ENCODE measurements at regions not wholly inside any gene's neighbourhood (a gene's known extent, or its start where the extent isn't known, plus 50 kb on each side); places are given as distances from the start of the nearest gene placed in this dataset.

GRCh38 chr20:18977441-18977840, 163.9 kb downstream of the SCP2D1 start:
- Mint-ChIP-seq H3K27me3 (ENCODE audit: low read depth) (no peaks in the 10 kb centered on the region), H3K9me3 (peaks cover 8% of the 10 kb centered on the region), H3K27ac (no peak overlapping the region), H3K4me1 (peaks cover 5% of the 10 kb centered on the region), H3K4me3 (no peak overlapping the region), H3K36me3 (no peaks in the 10 kb centered on the region)
- no peak for DNase-seq (ENCODE audit: low spot score in 2 of 2, unreplicated experiment in 2 of 2)
- TF ChIP-seq CTCF (IDR thresholded peaks at IDR 0.05; ENCODE audit: unreplicated experiment): no peak

- H3K4me3 Mint-ChIP-seq: no peak overlapping the region
- peaks cover 8% of the 10 kb centered on the region for H3K9me3 Mint-ChIP-seq
- H3K27ac Mint-ChIP-seq: no peak overlapping the region
- H3K4me1 Mint-ChIP-seq: peaks cover 5% of the 10 kb centered on the region
- H3K36me3 Mint-ChIP-seq: no peaks in the 10 kb centered on the region
- DNase-seq (ENCODE audit: low spot score in 2 of 2, unreplicated experiment in 2 of 2): no peak
- H3K27me3 Mint-ChIP-seq (ENCODE audit: low read depth): no peaks in the 10 kb centered on the region
- TF ChIP-seq CTCF (IDR thresholded peaks at IDR 0.05; ENCODE audit: unreplicated experiment): no peak
These were observed 164.7 kb downstream of the SCP2D1 start for GRCh38 chr20:18978311-18978710.

- DNase-seq (ENCODE audit: low spot score in 2 of 2, unreplicated experiment in 2 of 2): no peak
- peaks cover 8% of the 10 kb centered on the region for H3K9me3 Mint-ChIP-seq
- peaks cover 5% of the 10 kb centered on the region for H3K4me1 Mint-ChIP-seq
- no peak for TF ChIP-seq CTCF (IDR thresholded peaks at IDR 0.05; ENCODE audit: unreplicated experiment)
- H3K4me3 Mint-ChIP-seq: no peak overlapping the region
- H3K27ac Mint-ChIP-seq: no peak overlapping the region
- H3K36me3 Mint-ChIP-seq: no peaks in the 10 kb centered on the region
- no peaks in the 10 kb centered on the region for H3K27me3 Mint-ChIP-seq (ENCODE audit: low read depth)
These were observed 165.5 kb downstream of the SCP2D1 start for GRCh38 chr20:18979132-18979531.

GRCh38 chr20:18981962-18982539, 168.5 kb downstream of the SCP2D1 start:
- H3K27ac Mint-ChIP-seq: no peak overlapping the region
- DNase-seq (ENCODE audit: low spot score in 2 of 2, unreplicated experiment in 2 of 2): no peak
- no peaks in the 10 kb centered on the region for H3K9me3 Mint-ChIP-seq
- H3K36me3 Mint-ChIP-seq: no peaks in the 10 kb centered on the region
- H3K4me3 Mint-ChIP-seq: no peak overlapping the region
- TF ChIP-seq CTCF (IDR thresholded peaks at IDR 0.05; ENCODE audit: unreplicated experiment): no peak
- peaks cover 8% of the 10 kb centered on the region for H3K4me1 Mint-ChIP-seq
- H3K27me3 Mint-ChIP-seq (ENCODE audit: low read depth): no peaks in the 10 kb centered on the region

- H3K4me3 Mint-ChIP-seq: no peak overlapping the region
- TF ChIP-seq CTCF (IDR thresholded peaks at IDR 0.05; ENCODE audit: unreplicated experiment): no peak
- DNase-seq (ENCODE audit: low spot score in 2 of 2, unreplicated experiment in 2 of 2): no peak
- no peak overlapping the region for H3K27ac Mint-ChIP-seq
- H3K9me3 Mint-ChIP-seq: no peaks in the 10 kb centered on the region
- no peaks in the 10 kb centered on the region for H3K27me3 Mint-ChIP-seq (ENCODE audit: low read depth)
- peaks cover 3% of the 10 kb centered on the region for H3K4me1 Mint-ChIP-seq
- no peaks in the 10 kb centered on the region for H3K36me3 Mint-ChIP-seq
These were observed 170.2 kb downstream of the SCP2D1 start for GRCh38 chr20:18983796-18984195.

Measured in mesothelial cell of epicardium (in vitro differentiated cells).